ENCODE measurements at regions not wholly inside any gene's neighbourhood (a gene's known extent, or its start where the extent isn't known, plus 50 kb on each side); places are given as distances from the start of the nearest gene placed in this dataset.
A peak's percentile ranks its signal among the peaks of the same experiment; 100 is the strongest.
"Not testable (repeated sequence)": the region's sequence is repeated elsewhere in the genome, so short reads cannot be mapped to it uniquely, and the experiment has no call there.

DNA sequence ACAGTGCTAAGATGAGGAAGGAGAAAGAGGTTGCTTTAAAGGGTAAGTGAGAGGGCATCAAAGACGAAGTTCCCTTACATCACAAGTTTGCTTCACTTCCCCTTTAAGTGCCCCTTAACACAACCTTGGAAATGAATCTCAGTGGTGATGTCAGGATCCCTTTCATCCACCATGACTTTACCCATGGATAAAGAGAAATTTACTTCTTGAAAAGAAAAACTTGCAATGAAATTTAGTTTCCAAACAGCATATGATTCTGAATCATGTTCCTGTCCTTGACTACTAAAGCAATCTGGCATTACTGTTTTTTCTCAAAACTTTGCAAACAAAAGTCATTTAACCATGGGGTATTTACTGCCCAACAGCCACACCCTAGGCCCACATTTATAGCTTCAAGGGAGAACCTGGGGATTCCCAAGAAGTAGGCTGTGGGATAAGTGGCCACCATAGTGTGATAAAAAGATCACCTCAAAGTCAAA, 135.9 kb downstream of the ITGB8 start:
- no peak for TF ChIP-seq POLR2A (IDR thresholded peaks at IDR 0.05; ENCODE audit: low read depth, low read length)
- FAIRE-seq (no peak), DNase-seq (ENCODE audit: insufficient read length, low spot score) (no peak)

GRCh38 chr7:20470082-20470481, 139.4 kb downstream of the ITGB8 start:
- no peak for TF ChIP-seq POLR2A (IDR thresholded peaks at IDR 0.05; ENCODE audit: low read depth, low read length)
- DNase-seq (ENCODE audit: insufficient read length, low spot score) (no peak), FAIRE-seq (no peak)

GRCh38 chr7:20470726-20471125, 140.0 kb downstream of the ITGB8 start:
- TF ChIP-seq POLR2A (IDR thresholded peaks at IDR 0.05; ENCODE audit: low read depth, low read length), result no peak
- DNase-seq (ENCODE audit: insufficient read length, low spot score) (no peak), FAIRE-seq (peak; percentile 57)

GRCh38 chr7:20474249-20474648, 141.2 kb upstream of the ABCB5 start:
- TF ChIP-seq POLR2A (IDR thresholded peaks at IDR 0.05; ENCODE audit: low read depth, low read length), result no peak
- peak; percentile 74 for FAIRE-seq
- peak; percentile 7 for DNase-seq (ENCODE audit: insufficient read length, low spot score)

GRCh38 chr7:20475756-20476155, 139.7 kb upstream of the ABCB5 start:
- no peak for FAIRE-seq
- DNase-seq (ENCODE audit: insufficient read length, low spot score), result no peak
- no peak for TF ChIP-seq POLR2A (IDR thresholded peaks at IDR 0.05; ENCODE audit: low read depth, low read length)

GRCh38 chr7:20477067-20477466, 138.4 kb upstream of the ABCB5 start:
- no peak for TF ChIP-seq POLR2A (IDR thresholded peaks at IDR 0.05; ENCODE audit: low read depth, low read length)
- DNase-seq (ENCODE audit: insufficient read length, low spot score) (no peak), FAIRE-seq (peak; percentile 53)

GRCh38 chr7:20479706-20480105, 135.8 kb upstream of the ABCB5 start:
- FAIRE-seq (no peak), DNase-seq (ENCODE audit: insufficient read length, low spot score) (no peak)
- TF ChIP-seq POLR2A (IDR thresholded peaks at IDR 0.05; ENCODE audit: low read depth, low read length), result no peak

GRCh38 chr7:20482071-20482470, 133.4 kb upstream of the ABCB5 start:
- FAIRE-seq (peak; percentile 64), DNase-seq (ENCODE audit: insufficient read length, low spot score) (no peak)
- TF ChIP-seq POLR2A (IDR thresholded peaks at IDR 0.05; ENCODE audit: low read depth, low read length), result no peak

DNA sequence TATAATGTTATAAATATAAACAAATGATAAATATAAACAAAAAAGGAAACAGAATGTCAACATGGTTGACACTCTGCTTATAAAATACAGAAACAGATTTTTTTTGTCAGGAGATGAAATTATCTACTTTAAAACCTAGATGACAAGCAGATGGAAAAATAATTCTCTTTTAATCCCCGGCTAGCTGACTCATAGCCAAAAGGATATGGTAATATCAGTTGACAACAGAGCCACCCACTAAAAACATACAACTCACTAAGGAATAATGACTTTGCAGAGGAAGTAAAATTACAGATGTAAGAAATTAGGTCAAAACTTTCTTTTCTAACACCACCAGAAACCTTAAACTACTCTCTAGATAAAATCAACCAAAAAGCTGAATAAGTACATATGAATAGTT, 131.1 kb upstream of the ABCB5 start:
- no peak for TF ChIP-seq POLR2A (IDR thresholded peaks at IDR 0.05; ENCODE audit: low read depth, low read length)
- DNase-seq (ENCODE audit: insufficient read length, low spot score), result no peak
- FAIRE-seq, result peak; percentile 50

DNA sequence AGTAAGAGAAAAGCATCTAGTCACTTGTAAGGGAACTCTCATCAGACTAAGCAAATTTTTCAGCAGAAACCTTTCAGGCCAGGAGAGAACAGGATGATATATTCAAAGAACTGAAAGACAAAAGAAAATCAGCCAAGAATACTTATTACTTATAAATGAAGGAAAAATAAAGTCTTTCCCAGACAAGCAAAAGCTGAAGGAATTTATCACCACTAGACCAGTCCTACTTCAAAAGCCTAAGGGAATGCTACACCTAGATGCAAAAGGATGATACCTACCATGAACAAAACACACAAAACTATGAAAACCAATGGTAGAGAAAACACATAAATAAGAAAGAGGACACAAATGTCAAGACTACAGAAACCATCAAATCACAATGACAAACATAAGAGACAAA, 126.6 kb upstream of the ABCB5 start:
- DNase-seq (ENCODE audit: insufficient read length, low spot score), result no peak
- TF ChIP-seq POLR2A (IDR thresholded peaks at IDR 0.05; ENCODE audit: low read depth, low read length), result no peak
- FAIRE-seq, result peak; percentile 53

DNA sequence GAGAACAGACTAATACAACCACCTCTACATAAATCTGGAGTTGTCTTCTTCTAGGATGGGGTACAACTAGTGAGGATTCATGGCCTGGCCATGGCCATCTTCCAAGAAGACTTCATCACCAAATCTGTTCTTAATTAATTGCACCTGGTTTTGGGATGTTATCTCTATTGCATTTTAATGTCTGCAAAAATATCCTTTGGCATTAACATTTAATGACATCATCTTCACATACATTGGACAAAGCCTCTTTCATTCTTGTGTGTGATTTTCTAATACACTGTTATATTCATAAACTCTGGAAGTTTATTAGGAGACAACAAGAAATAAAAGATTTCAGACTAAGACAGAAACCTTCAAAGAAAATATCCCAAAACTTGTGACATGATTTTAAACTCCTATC, 124.2 kb upstream of the ABCB5 start:
- DNase-seq (ENCODE audit: insufficient read length, low spot score) (no peak), FAIRE-seq (no peak)
- no peak for TF ChIP-seq POLR2A (IDR thresholded peaks at IDR 0.05; ENCODE audit: low read depth, low read length)

- no peak for TF ChIP-seq POLR2A (IDR thresholded peaks at IDR 0.05; ENCODE audit: low read depth, low read length)
- FAIRE-seq (no peak), DNase-seq (ENCODE audit: insufficient read length, low spot score) (no peak)
Measured at GRCh38 chr7:20494566-20494965, 120.9 kb upstream of the ABCB5 start.

- DNase-seq (ENCODE audit: insufficient read length, low spot score), result not testable (repeated sequence)
- FAIRE-seq, result peak; percentile 41
Measured at GRCh38 chr7:20501473-20501872, 114.0 kb upstream of the ABCB5 start.

GRCh38 chr7:20503278-20503950, 112.1 kb upstream of the ABCB5 start:
- TF ChIP-seq POLR2A (IDR thresholded peaks at IDR 0.05; ENCODE audit: low read depth, low read length), result no peak
- FAIRE-seq (peak; percentile 57), DNase-seq (ENCODE audit: insufficient read length, low spot score) (no peak)

DNA sequence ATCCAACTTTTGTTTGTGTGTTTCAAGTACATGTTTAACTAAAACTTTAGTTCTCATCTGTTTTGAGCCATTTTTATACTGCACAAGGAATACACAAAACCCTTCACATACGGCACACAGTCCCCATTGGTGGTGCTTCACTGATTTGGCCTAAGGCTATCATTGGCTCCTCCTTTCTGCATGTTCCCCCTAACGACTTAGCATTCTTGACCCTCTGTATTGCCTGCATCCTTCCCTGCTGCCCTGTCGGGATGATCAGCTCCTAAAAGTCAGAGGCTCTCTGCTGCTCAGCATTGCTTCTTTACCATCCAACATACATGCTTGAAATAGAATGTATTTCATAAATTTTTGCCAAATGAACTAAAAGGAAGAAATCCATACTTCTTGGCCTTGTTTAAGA, 111.4 kb upstream of the ABCB5 start:
- DNase-seq (ENCODE audit: insufficient read length, low spot score) (no peak), FAIRE-seq (peak; percentile 83)
- TF ChIP-seq POLR2A (IDR thresholded peaks at IDR 0.05; ENCODE audit: low read depth, low read length), result no peak

GRCh38 chr7:20506175-20506574, 109.3 kb upstream of the ABCB5 start:
- DNase-seq (ENCODE audit: insufficient read length, low spot score) (no peak), FAIRE-seq (peak; percentile 36)
- TF ChIP-seq POLR2A (IDR thresholded peaks at IDR 0.05; ENCODE audit: low read depth, low read length), result no peak
